ENCODE measurements at regions not wholly inside any gene's neighbourhood (a gene's known extent, or its start where the extent isn't known, plus 50 kb on each side); places are given as distances from the start of the nearest gene placed in this dataset.

DNA sequence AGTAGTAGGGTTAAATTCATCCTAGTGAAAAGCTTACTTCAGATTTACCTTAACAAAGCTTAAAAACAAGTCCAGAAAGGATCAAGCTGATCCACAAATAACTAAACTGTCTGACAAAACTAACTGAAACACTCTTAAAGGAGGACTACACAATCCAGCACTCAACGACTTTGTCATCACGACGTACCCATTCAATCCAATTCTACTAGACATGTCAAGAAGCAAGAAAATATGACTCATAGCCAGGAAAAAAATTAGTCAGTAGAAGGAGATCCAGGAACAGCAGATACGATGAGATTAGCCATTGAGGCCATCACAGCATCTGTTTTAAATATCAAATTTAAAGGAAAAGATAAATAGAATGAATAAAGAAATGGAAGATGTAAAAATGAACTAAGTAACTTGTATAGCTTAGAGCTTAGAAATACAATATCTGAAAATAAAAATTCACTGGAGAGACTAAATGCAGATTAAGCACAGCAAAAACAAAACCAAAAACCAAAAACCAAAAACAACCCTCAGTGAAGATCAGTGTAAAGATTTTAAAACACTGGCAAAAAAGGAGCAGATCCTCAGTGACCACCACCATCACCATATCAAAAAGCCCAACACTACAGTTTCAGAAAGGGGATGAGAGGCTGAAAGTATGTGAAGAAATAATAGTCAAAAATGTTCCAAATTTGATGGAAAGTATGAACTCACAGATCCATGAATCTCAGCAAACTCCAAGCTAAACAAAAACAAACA is 95.0 kb upstream of the CCND2 start:
- intact Hi-C loops (cut with micrococcal nuclease; ENCODE audit: unreplicated experiment): no loop called here
- Histone ChIP-seq H3K36me3 (ENCODE audit: control insufficient read depth, insufficient read depth, low read length) (no peaks in the 10 kb centered on the region), H3K27ac (ENCODE audit: low read length) (no peak overlapping the region), H3K4me1 (ENCODE audit: control insufficient read depth, insufficient read depth, low read length) (no peaks in the 10 kb centered on the region), H3K27me3 (ENCODE audit: control insufficient read depth, insufficient read depth, low read length) (no peaks in the 10 kb centered on the region), H3K4me3 (ENCODE audit: low read depth in 2 of 2, low read length in 2 of 2) (no peak overlapping the region), H3K9me3 (ENCODE audit: control insufficient read depth, insufficient read depth, low read depth, low read length) (no peaks in the 10 kb centered on the region)
- CTCF ChIA-PET: no interaction called here
- TF ChIP-seq, protein P1, sequence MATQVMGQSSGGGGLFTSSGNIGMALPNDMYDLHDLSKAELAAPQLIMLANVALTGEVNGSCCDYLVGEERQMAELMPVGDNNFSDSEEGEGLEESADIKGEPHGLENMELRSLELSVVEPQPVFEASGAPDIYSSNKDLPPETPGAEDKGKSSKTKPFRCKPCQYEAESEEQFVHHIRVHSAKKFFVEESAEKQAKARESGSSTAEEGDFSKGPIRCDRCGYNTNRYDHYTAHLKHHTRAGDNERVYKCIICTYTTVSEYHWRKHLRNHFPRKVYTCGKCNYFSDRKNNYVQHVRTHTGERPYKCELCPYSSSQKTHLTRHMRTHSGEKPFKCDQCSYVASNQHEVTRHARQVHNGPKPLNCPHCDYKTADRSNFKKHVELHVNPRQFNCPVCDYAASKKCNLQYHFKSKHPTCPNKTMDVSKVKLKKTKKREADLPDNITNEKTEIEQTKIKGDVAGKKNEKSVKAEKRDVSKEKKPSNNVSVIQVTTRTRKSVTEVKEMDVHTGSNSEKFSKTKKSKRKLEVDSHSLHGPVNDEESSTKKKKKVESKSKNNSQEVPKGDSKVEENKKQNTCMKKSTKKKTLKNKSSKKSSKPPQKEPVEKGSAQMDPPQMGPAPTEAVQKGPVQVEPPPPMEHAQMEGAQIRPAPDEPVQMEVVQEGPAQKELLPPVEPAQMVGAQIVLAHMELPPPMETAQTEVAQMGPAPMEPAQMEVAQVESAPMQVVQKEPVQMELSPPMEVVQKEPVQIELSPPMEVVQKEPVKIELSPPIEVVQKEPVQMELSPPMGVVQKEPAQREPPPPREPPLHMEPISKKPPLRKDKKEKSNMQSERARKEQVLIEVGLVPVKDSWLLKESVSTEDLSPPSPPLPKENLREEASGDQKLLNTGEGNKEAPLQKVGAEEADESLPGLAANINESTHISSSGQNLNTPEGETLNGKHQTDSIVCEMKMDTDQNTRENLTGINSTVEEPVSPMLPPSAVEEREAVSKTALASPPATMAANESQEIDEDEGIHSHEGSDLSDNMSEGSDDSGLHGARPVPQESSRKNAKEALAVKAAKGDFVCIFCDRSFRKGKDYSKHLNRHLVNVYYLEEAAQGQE (IDR thresholded peaks at IDR 0.05; ENCODE audit: insufficient read depth in 1 of 2, low read depth in 2 of 2, low read length in 1 of 2): no peak
- TF ChIP-seq POLR2AphosphoS5 (IDR thresholded peaks at IDR 0.05; ENCODE audit: low read depth, low read length) (no peak), TCF7L2 (IDR thresholded peaks at IDR 0.05; ENCODE audit: low read depth, low read length) (no peak), CTCF (IDR thresholded peaks at IDR 0.05) (no peak), SIN3A (IDR thresholded peaks at IDR 0.05; ENCODE audit: borderline replicate concordance, insufficient read depth, low read depth, low read length) (no peak)
- in situ Hi-C loops (cut with HindIII; ENCODE audit: low pct_unique_long_range_greater_than_20kb, low sequenced_read_pairs): no loop called here
- BruUV-seq (replicated peaks): no TSS peak
- ATAC-seq (no peak), DNase-seq (ENCODE audit: low read depth, low spot score) (no peak)
- POLR2A ChIA-PET: no interaction called here

DNA sequence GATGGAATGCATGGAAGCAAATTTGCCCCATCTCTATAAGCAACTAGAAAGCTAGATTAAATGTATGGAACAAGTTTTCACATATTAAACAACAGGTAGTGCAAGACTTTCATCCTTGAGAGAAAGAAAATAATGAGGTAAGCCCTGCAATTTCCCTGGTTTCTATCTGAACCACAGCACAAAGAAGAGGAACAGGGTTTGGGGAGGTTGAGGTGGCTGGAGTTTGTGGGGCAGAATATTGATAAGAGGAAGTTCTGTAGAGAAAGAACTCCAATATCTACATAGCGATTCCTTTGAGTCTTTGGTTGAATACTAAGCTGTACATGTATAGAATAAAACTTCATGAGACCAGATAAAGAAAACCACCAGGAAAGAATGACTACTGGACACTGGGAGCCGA is 96.3 kb upstream of the CCND2 start:
- POLR2A ChIA-PET: no interaction called here
- H3K27ac ChIP-seq (ENCODE audit: low read length): no peak overlapping the region
- no peaks in the 10 kb centered on the region for H3K4me1 ChIP-seq (ENCODE audit: control insufficient read depth, insufficient read depth, low read length)
- CTCF ChIA-PET: no interaction called here
- no peak for DNase-seq (ENCODE audit: low read depth, low spot score)
- no peak overlapping the region for H3K4me3 ChIP-seq (ENCODE audit: low read depth in 2 of 2, low read length in 2 of 2)
- H3K27me3 ChIP-seq (ENCODE audit: control insufficient read depth, insufficient read depth, low read length): no peaks in the 10 kb centered on the region
- in situ Hi-C loops (cut with HindIII; ENCODE audit: low pct_unique_long_range_greater_than_20kb, low sequenced_read_pairs) (no loop called here), intact Hi-C loops (cut with micrococcal nuclease; ENCODE audit: unreplicated experiment) (no loop called here)
- ATAC-seq: no peak
- H3K36me3 ChIP-seq (ENCODE audit: control insufficient read depth, insufficient read depth, low read length): no peaks in the 10 kb centered on the region
- BruUV-seq (replicated peaks): no TSS peak
- TF ChIP-seq POLR2AphosphoS5 (IDR thresholded peaks at IDR 0.05; ENCODE audit: low read depth, low read length) (no peak), SIN3A (IDR thresholded peaks at IDR 0.05; ENCODE audit: borderline replicate concordance, insufficient read depth, low read depth, low read length) (no peak), TCF7L2 (IDR thresholded peaks at IDR 0.05; ENCODE audit: low read depth, low read length) (no peak)
- no peaks in the 10 kb centered on the region for H3K9me3 ChIP-seq (ENCODE audit: control insufficient read depth, insufficient read depth, low read depth, low read length)

GRCh38 chr12:4176168-4176567 is 97.4 kb upstream of the CCND2 start:
- in situ Hi-C loops (cut with HindIII; ENCODE audit: low pct_unique_long_range_greater_than_20kb, low sequenced_read_pairs): no loop called here

More at GRCh38 chr12:4176168-4176567, 97.4 kb upstream of the CCND2 start:
- H3K36me3 ChIP-seq (ENCODE audit: control insufficient read depth, insufficient read depth, low read length): no peaks in the 10 kb centered on the region
- no peak overlapping the region for H3K4me3 ChIP-seq (ENCODE audit: low read depth in 2 of 2, low read length in 2 of 2)
- CTCF ChIA-PET: no interaction called here
- POLR2A ChIA-PET: no interaction called here
- ATAC-seq (no peak), DNase-seq (ENCODE audit: low read depth, low spot score) (no peak)
- no peaks in the 10 kb centered on the region for H3K9me3 ChIP-seq (ENCODE audit: control insufficient read depth, insufficient read depth, low read depth, low read length)
- H3K27ac ChIP-seq (ENCODE audit: low read length): no peak overlapping the region
- no peaks in the 10 kb centered on the region for H3K27me3 ChIP-seq (ENCODE audit: control insufficient read depth, insufficient read depth, low read length)
- no TSS peak for BruUV-seq (replicated peaks)
- TF ChIP-seq, protein P1 (IDR thresholded peaks at IDR 0.05; ENCODE audit: insufficient read depth in 1 of 2, low read depth in 2 of 2, low read length in 1 of 2): no peak
- TF ChIP-seq POLR2AphosphoS5 (IDR thresholded peaks at IDR 0.05; ENCODE audit: low read depth, low read length): no peak
- TF ChIP-seq TCF7L2 (IDR thresholded peaks at IDR 0.05; ENCODE audit: low read depth, low read length): no peak
- no peak for TF ChIP-seq CTCF (IDR thresholded peaks at IDR 0.05)
- TF ChIP-seq SIN3A (IDR thresholded peaks at IDR 0.05; ENCODE audit: borderline replicate concordance, insufficient read depth, low read depth, low read length): no peak
- intact Hi-C loops (cut with micrococcal nuclease; ENCODE audit: unreplicated experiment): no loop called here
- no peaks in the 10 kb centered on the region for H3K4me1 ChIP-seq (ENCODE audit: control insufficient read depth, insufficient read depth, low read length)
